Coronary artery (tissue), 2 donors: ENCODE measurements at regions not wholly inside any gene's neighbourhood (a gene's known extent, or its start where the extent isn't known, plus 50 kb on each side); places are given as distances from the start of the nearest gene placed in this dataset.

Experiments used
- DNase-seq: peaks from one replicate; pipeline ENCODE4 v3.0.0-alpha.2; 2017; ENCODE audit warnings: low spot score
- H3K27ac ChIP-seq, 2 donors: fragments of 200-600 bp; sonication (generic); one replicate each; pipeline ENCODE4 v1.5.1; 2016 to 2019
- H3K4me3 ChIP-seq: fragments of 200-600 bp; sonication (generic); 2 replicates; pipeline ENCODE4 v1.5.1; 2016; ENCODE audit warnings: mild to moderate bottlenecking, moderate library complexity
- TF ChIP-seq, protein P1 (sequence below): fragments of 200-600 bp; sonication (generic); IDR thresholded peaks from one replicate; pipeline ENCODE4 v1.5.1; 2019; ENCODE audit warnings: antibody characterized with exemption

DNA sequence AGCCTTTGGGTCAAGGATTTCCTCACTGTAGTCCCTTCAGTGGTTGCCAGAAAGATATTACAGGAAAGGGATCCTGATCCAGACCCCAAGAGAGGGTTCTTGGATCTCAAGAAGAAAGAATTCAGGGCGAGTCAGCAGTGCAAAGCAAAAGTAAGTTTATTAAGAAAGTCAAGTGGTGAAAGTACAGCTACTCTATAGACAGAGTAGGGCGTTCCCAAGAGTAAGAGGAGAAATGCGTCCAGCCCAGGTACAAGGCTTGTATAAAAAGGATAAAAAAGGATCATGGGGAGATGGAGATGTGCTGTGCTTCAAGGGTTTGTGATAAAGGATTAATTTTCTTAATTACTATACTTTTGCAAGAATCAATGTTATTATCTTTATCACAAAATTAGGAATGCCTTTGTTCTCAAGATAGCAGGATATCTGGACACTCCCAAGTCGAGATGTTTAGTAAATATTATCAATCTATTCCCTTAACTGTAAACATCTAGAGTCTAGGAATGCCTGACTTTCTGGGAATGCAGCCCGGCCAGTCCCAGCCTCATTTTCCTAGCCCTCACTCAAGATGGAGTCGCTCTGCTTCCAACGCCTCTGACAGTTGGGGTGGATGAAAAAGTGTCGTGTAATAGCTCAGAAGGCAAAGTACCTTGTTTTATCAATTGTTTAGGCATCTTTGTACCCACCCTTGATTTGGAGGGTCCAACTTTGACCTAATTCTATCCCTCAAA, 360.7 kb downstream of the GPM6A start:
- H3K4me3 ChIP-seq = no peak overlapping the region
- TF ChIP-seq, protein P1, sequence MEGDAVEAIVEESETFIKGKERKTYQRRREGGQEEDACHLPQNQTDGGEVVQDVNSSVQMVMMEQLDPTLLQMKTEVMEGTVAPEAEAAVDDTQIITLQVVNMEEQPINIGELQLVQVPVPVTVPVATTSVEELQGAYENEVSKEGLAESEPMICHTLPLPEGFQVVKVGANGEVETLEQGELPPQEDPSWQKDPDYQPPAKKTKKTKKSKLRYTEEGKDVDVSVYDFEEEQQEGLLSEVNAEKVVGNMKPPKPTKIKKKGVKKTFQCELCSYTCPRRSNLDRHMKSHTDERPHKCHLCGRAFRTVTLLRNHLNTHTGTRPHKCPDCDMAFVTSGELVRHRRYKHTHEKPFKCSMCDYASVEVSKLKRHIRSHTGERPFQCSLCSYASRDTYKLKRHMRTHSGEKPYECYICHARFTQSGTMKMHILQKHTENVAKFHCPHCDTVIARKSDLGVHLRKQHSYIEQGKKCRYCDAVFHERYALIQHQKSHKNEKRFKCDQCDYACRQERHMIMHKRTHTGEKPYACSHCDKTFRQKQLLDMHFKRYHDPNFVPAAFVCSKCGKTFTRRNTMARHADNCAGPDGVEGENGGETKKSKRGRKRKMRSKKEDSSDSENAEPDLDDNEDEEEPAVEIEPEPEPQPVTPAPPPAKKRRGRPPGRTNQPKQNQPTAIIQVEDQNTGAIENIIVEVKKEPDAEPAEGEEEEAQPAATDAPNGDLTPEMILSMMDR = no peak
- DNase-seq = no peak
- H3K27ac ChIP-seq = no peak overlapping the region

DNA sequence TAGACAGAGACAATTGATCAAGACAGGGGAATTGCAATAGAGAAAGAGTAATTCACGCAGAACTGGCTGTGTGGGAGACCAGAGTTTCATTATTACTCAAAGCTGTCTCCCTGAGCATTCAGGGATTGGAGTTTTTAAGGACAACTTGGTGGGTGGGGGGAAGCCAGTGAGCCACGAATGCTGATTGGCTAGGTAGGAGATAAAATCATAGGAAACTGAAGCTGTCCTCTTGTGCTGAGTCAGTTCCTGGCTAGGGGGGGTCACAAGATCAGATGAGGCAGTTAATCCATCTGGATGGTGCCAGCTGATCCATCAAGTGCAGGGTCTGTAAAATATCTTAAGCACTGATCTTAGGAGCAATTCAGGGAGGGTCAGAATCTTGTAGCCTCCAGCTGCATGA, 358.6 kb downstream of the GPM6A start:
- Histone ChIP-seq H3K4me3 (no peak overlapping the region), H3K27ac (no peak overlapping the region)
- TF ChIP-seq, protein P1 = no peak
- DNase-seq = no peak

GRCh38 chr4:175456131-175456530, 355.9 kb downstream of the GPM6A start:
- no peak overlapping the region for H3K27ac ChIP-seq
- DNase-seq = no peak
- TF ChIP-seq, protein P1 = no peak
- H3K4me3 ChIP-seq = no peak overlapping the region

DNA sequence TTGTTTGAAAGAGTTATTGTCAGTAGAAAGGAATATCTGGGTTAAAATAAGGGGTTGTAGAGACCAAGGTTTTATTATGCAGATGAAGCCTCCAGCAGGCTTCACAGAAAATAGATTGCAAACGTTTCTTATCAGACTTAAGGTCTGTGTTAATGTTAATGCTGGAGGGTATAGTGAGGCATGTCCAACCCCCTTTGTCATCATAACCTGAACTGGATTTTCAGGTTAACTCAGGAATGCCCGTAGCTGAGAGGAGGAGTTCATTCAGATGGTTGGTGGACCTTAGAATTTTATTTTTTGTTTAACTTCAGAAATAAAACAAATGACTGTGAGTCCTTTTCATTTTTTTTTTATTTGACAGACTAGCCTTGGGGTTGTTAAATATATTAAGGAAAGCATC, 354.1 kb downstream of the GPM6A start:
- no peak for DNase-seq
- Histone ChIP-seq H3K27ac (no peak overlapping the region), H3K4me3 (no peak overlapping the region)
- TF ChIP-seq, protein P1 = no peak

- H3K4me3 ChIP-seq = no peak overlapping the region
- TF ChIP-seq, protein P1 = no peak
- no peak for DNase-seq
Measured at GRCh38 chr4:175459571-175459970, 352.5 kb downstream of the GPM6A start.

GRCh38 chr4:175460414-175460813, 351.6 kb downstream of the GPM6A start:
- DNase-seq = no peak
- TF ChIP-seq, protein P1 = no peak
- H3K27ac ChIP-seq = no peak overlapping the region
- no peak overlapping the region for H3K4me3 ChIP-seq

More at GRCh38 chr4:175459571-175459970, 352.5 kb downstream of the GPM6A start:
- H3K27ac ChIP-seq = no peak overlapping the region

GRCh38 chr4:175469514-175469913, 342.6 kb downstream of the GPM6A start:
- H3K4me3 ChIP-seq = no peak overlapping the region
- H3K27ac ChIP-seq = no peak overlapping the region
- DNase-seq = no peak
- TF ChIP-seq, protein P1 = no peak
